ENCODE measurements at regions not wholly inside any gene's neighbourhood (a gene's known extent, or its start where the extent isn't known, plus 50 kb on each side); places are given as distances from the start of the nearest gene placed in this dataset.

DNA sequence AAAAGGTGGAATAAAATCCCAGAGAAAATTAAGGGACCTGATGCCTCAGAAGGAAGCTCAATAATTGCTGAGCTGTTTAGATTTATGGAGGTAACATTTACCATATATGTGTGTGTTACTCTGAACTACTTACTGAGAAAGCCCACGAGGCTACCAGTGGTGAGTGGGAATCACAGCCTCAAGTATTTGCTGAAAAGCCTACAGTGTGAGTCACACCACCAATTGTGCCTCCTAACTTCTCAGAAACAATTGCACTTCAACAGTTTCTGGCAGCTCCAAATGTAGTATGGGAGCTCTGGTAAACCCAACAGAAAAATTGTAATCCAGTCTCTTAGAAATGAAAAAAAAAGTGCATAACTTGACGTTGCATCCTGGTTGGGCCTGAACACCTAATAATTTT lies 551.6 kb downstream of the PRDM9 start:
- no peak overlapping the region for H4K8ac ChIP-seq (ENCODE audit: low read depth, low read length)
- H2BK15ac ChIP-seq (ENCODE audit: low read length) = no peak overlapping the region
- no peak overlapping the region for H3K4me2 ChIP-seq (ENCODE audit: insufficient read depth, low read length, poor library complexity, severe bottlenecking)
- no peak overlapping the region for H3K14ac ChIP-seq (ENCODE audit: low read length)
- no peak overlapping the region for H2AFZ ChIP-seq (ENCODE audit: low read length)
- no peak overlapping the region for H3K18ac ChIP-seq (ENCODE audit: low read length)
- H3K23ac ChIP-seq (ENCODE audit: low read depth, low read length, poor library complexity) = no peak overlapping the region
- H3K79me1 ChIP-seq (ENCODE audit: low read depth, low read length) = no peaks in the 10 kb centered on the region
- DNase-seq (ENCODE audit: low spot score) = no peak
- WGBS, 2 donors (ENCODE audit: extremely low coverage in 2 of 2, insufficient read length in 2 of 2, insufficient replicate concordance in 1 of 2) = no CpG with 5 or more reads among the region's 2 CpGs
- no peak overlapping the region for H2BK12ac ChIP-seq (ENCODE audit: low read length)
- no peaks in the 10 kb centered on the region for H3K36me3 ChIP-seq (replicated peaks in 1 of 2; ENCODE audit: control insufficient read depth in 2 of 2, insufficient read depth in 2 of 2, low read length in 2 of 2)
- no peak overlapping the region for H2BK5ac ChIP-seq (ENCODE audit: low read length)
- H3K9me3 ChIP-seq (replicated peaks in 1 of 2; ENCODE audit: control insufficient read depth in 2 of 2, insufficient read depth in 1 of 2, low read depth in 1 of 2, low read length in 2 of 2) = no peaks in the 10 kb centered on the region
- no peaks in the 10 kb centered on the region for H3K4me1 ChIP-seq (ENCODE audit: control insufficient read depth in 2 of 2, insufficient read depth in 1 of 2, low read depth in 1 of 2, low read length in 2 of 2)
- no peak overlapping the region for H3K4me3 ChIP-seq (ENCODE audit: low read length in 2 of 2)
- H2AK5ac ChIP-seq (ENCODE audit: low read depth, low read length) = no peak overlapping the region
- H3K27ac ChIP-seq (replicated peaks; ENCODE audit: low read length) = no peak overlapping the region
- no peak overlapping the region for H2BK120ac ChIP-seq (ENCODE audit: low read depth, low read length)
- no peak overlapping the region for H3K4ac ChIP-seq (ENCODE audit: low read length)
- H3K27me3 ChIP-seq (ENCODE audit: control insufficient read depth in 3 of 3, insufficient read depth in 3 of 3, low read depth in 1 of 3, low read length in 3 of 3) = no peaks in the 10 kb centered on the region
- H3K9ac ChIP-seq (ENCODE audit: low read depth, low read length, poor library complexity) = no peak overlapping the region
- H4K91ac ChIP-seq (ENCODE audit: low read depth, low read length, poor library complexity) = no peak overlapping the region

DNA sequence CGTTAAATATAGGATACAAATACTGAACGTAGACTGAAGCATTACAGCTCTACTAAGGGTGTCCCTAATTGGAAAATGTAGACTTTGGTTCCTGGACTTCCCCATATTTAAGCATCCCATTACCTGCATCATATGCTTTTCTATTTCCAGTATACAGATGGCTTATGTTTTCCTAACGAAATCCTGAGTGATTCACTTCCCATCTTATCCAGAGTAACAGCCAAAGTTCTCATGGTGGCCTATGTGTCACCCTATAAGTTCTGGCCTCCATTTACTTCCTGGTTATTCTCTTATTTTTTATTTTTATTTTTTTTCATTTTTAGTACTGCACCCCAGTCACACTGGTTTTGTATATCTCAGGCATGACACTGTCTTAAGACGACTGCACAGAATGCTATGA lies 552.3 kb downstream of the PRDM9 start:
- H2BK15ac ChIP-seq (ENCODE audit: low read length) = no peak overlapping the region
- DNase-seq (ENCODE audit: low spot score) = no peak
- no peak overlapping the region for H3K9ac ChIP-seq (ENCODE audit: low read depth, low read length, poor library complexity)
- no peak overlapping the region for H3K18ac ChIP-seq (ENCODE audit: low read length)
- H2BK5ac ChIP-seq (ENCODE audit: low read length) = no peak overlapping the region
- no peak overlapping the region for H3K27ac ChIP-seq (replicated peaks; ENCODE audit: low read length)
- no peaks in the 10 kb centered on the region for H3K36me3 ChIP-seq (replicated peaks in 1 of 2; ENCODE audit: control insufficient read depth in 2 of 2, insufficient read depth in 2 of 2, low read length in 2 of 2)
- no CpG with 5 or more reads among the region's 4 CpGs for whole genome bisulfite sequencing, 2 donors (ENCODE audit: extremely low coverage in 2 of 2, insufficient read length in 2 of 2, insufficient replicate concordance in 1 of 2)
- H3K23ac ChIP-seq (ENCODE audit: low read depth, low read length, poor library complexity) = no peak overlapping the region
- no peak overlapping the region for H4K91ac ChIP-seq (ENCODE audit: low read depth, low read length, poor library complexity)
- no peak overlapping the region for H3K4me3 ChIP-seq (ENCODE audit: low read length in 2 of 2)
- no peak overlapping the region for H3K14ac ChIP-seq (ENCODE audit: low read length)
- no peaks in the 10 kb centered on the region for H3K27me3 ChIP-seq (ENCODE audit: control insufficient read depth in 3 of 3, insufficient read depth in 3 of 3, low read depth in 1 of 3, low read length in 3 of 3)
- H3K79me1 ChIP-seq (ENCODE audit: low read depth, low read length) = no peaks in the 10 kb centered on the region
- H2BK120ac ChIP-seq (ENCODE audit: low read depth, low read length) = no peak overlapping the region
- no peaks in the 10 kb centered on the region for H3K9me3 ChIP-seq (replicated peaks in 1 of 2; ENCODE audit: control insufficient read depth in 2 of 2, insufficient read depth in 1 of 2, low read depth in 1 of 2, low read length in 2 of 2)
- H3K4ac ChIP-seq (ENCODE audit: low read length) = no peak overlapping the region
- no peaks in the 10 kb centered on the region for H3K4me1 ChIP-seq (ENCODE audit: control insufficient read depth in 2 of 2, insufficient read depth in 1 of 2, low read depth in 1 of 2, low read length in 2 of 2)
- no peak overlapping the region for H2AFZ ChIP-seq (ENCODE audit: low read length)
- H2BK12ac ChIP-seq (ENCODE audit: low read length) = no peak overlapping the region
- no peak overlapping the region for H3K4me2 ChIP-seq (ENCODE audit: insufficient read depth, low read length, poor library complexity, severe bottlenecking)
- no peak overlapping the region for H2AK5ac ChIP-seq (ENCODE audit: low read depth, low read length)
- no peak overlapping the region for H4K8ac ChIP-seq (ENCODE audit: low read depth, low read length)

DNA sequence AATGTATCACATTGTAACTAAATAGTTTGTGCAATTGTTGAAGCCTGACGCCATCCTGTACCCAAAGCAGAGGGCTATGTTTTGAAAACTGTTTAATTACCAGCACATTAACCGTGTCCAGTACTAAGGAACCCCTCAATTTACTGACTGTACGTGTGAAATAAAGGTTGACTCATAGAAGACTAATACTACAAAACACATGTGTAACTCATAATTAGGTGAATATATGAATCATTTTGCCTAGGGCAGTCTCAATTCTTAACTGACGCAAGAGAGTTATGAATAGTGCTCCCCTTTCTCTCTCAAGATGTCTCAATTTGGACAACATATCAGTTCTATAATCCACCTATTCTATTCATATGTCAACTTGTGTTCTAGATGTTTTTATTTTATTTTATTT lies 558.4 kb downstream of the PRDM9 start:
- H2AFZ ChIP-seq (ENCODE audit: low read length) = no peak overlapping the region

DNA sequence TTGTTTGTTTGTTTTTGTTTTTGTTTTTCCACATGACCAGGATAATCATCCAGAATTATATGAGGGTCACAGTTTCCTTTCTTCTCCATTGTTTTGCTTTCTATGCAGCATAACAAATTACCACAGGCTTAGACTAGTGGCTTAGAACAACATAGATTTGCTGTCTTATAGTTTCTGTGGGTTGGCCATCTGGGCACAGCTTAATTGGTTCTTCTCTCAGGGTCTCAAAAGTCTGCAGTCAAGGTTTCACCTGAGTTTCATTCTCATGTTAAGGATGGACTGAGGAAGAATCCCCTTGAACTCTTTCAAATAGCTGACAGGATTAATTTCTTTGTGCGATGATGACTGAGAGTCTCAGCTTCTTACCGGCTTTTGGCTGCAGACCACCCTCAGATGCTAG lies 559.8 kb downstream of the PRDM9 start:
- Histone ChIP-seq H2BK120ac (ENCODE audit: low read depth, low read length) (no peak overlapping the region), H2BK12ac (ENCODE audit: low read length) (no peak overlapping the region), H3K4me1 (ENCODE audit: control insufficient read depth in 2 of 2, insufficient read depth in 1 of 2, low read depth in 1 of 2, low read length in 2 of 2) (no peaks in the 10 kb centered on the region), H3K4me2 (ENCODE audit: insufficient read depth, low read length, poor library complexity, severe bottlenecking) (no peak overlapping the region), H3K4ac (ENCODE audit: low read length) (no peak overlapping the region), H3K23ac (ENCODE audit: low read depth, low read length, poor library complexity) (no peak overlapping the region), H3K14ac (ENCODE audit: low read length) (no peak overlapping the region), H2BK15ac (ENCODE audit: low read length) (no peak overlapping the region), H3K36me3 (replicated peaks in 1 of 2; ENCODE audit: control insufficient read depth in 2 of 2, insufficient read depth in 2 of 2, low read length in 2 of 2) (no peaks in the 10 kb centered on the region), H3K27me3 (ENCODE audit: control insufficient read depth in 3 of 3, insufficient read depth in 3 of 3, low read depth in 1 of 3, low read length in 3 of 3) (no peaks in the 10 kb centered on the region), H3K4me3 (ENCODE audit: low read length in 2 of 2) (no peak overlapping the region), H3K9ac (ENCODE audit: low read depth, low read length, poor library complexity) (no peak overlapping the region), H2AK5ac (ENCODE audit: low read depth, low read length) (no peak overlapping the region), H3K79me1 (ENCODE audit: low read depth, low read length) (no peaks in the 10 kb centered on the region), H4K8ac (ENCODE audit: low read depth, low read length) (no peak overlapping the region), H3K9me3 (replicated peaks in 1 of 2; ENCODE audit: control insufficient read depth in 2 of 2, insufficient read depth in 1 of 2, low read depth in 1 of 2, low read length in 2 of 2) (no peaks in the 10 kb centered on the region), H3K18ac (ENCODE audit: low read length) (no peak overlapping the region), H3K27ac (replicated peaks; ENCODE audit: low read length) (no peak overlapping the region), H2BK5ac (ENCODE audit: low read length) (no peak overlapping the region), H2AFZ (ENCODE audit: low read length) (no peak overlapping the region), H4K91ac (ENCODE audit: low read depth, low read length, poor library complexity) (no peak overlapping the region)
- no peak for DNase-seq (ENCODE audit: low spot score)
- no CpG with 5 or more reads among the region's 2 CpGs for WGBS, 2 donors (ENCODE audit: extremely low coverage in 2 of 2, insufficient read length in 2 of 2, insufficient replicate concordance in 1 of 2)

More for the DNA sequence above, 558.4 kb downstream of the PRDM9 start:
- H4K8ac ChIP-seq (ENCODE audit: low read depth, low read length) = no peak overlapping the region
- H3K23ac ChIP-seq (ENCODE audit: low read depth, low read length, poor library complexity) = no peak overlapping the region
- H3K14ac ChIP-seq (ENCODE audit: low read length) = no peak overlapping the region
- H4K91ac ChIP-seq (ENCODE audit: low read depth, low read length, poor library complexity) = no peak overlapping the region
- H2BK120ac ChIP-seq (ENCODE audit: low read depth, low read length) = no peak overlapping the region
- no peaks in the 10 kb centered on the region for H3K9me3 ChIP-seq (replicated peaks in 1 of 2; ENCODE audit: control insufficient read depth in 2 of 2, insufficient read depth in 1 of 2, low read depth in 1 of 2, low read length in 2 of 2)
- no peak overlapping the region for H3K9ac ChIP-seq (ENCODE audit: low read depth, low read length, poor library complexity)
- H3K79me1 ChIP-seq (ENCODE audit: low read depth, low read length) = no peaks in the 10 kb centered on the region
- no peak overlapping the region for H2AK5ac ChIP-seq (ENCODE audit: low read depth, low read length)
- no peak overlapping the region for H3K27ac ChIP-seq (replicated peaks; ENCODE audit: low read length)
- H3K4me1 ChIP-seq (ENCODE audit: control insufficient read depth in 2 of 2, insufficient read depth in 1 of 2, low read depth in 1 of 2, low read length in 2 of 2) = no peaks in the 10 kb centered on the region
- no peak overlapping the region for H2BK12ac ChIP-seq (ENCODE audit: low read length)
- no peaks in the 10 kb centered on the region for H3K27me3 ChIP-seq (ENCODE audit: control insufficient read depth in 3 of 3, insufficient read depth in 3 of 3, low read depth in 1 of 3, low read length in 3 of 3)
- no peak overlapping the region for H2BK5ac ChIP-seq (ENCODE audit: low read length)
- WGBS, 2 donors (ENCODE audit: extremely low coverage in 2 of 2, insufficient read length in 2 of 2, insufficient replicate concordance in 1 of 2) = no CpG with 5 or more reads among the region's 4 CpGs
- H3K4me3 ChIP-seq (ENCODE audit: low read length in 2 of 2) = no peak overlapping the region
- no peak overlapping the region for H2BK15ac ChIP-seq (ENCODE audit: low read length)
- no peaks in the 10 kb centered on the region for H3K36me3 ChIP-seq (replicated peaks in 1 of 2; ENCODE audit: control insufficient read depth in 2 of 2, insufficient read depth in 2 of 2, low read length in 2 of 2)
- no peak overlapping the region for H3K18ac ChIP-seq (ENCODE audit: low read length)
- no peak overlapping the region for H3K4me2 ChIP-seq (ENCODE audit: insufficient read depth, low read length, poor library complexity, severe bottlenecking)
- DNase-seq (ENCODE audit: low spot score) = no peak
- H3K4ac ChIP-seq (ENCODE audit: low read length) = no peak overlapping the region
